ENCODE measurements at regions not wholly inside any gene's neighbourhood (a gene's known extent, or its start where the extent isn't known, plus 50 kb on each side); places are given as distances from the start of the nearest gene placed in this dataset.

- peak in 1 of 2 experiments; percentile 61 for DNase-seq (ENCODE audit: low read depth in 1 of 2, low spot score in 1 of 2)
- Histone ChIP-seq H3K4me3 (replicated peaks; ENCODE audit: insufficient read depth, low read length) (no peak overlapping the region), H3K27ac (replicated peaks) (no peak overlapping the region), H3K27me3 (ENCODE audit: insufficient read depth, poor library complexity, severe bottlenecking) (no peaks in the 10 kb centered on the region)
- TF ChIP-seq REST (IDR thresholded peaks at IDR 0.05; ENCODE audit: insufficient replicate concordance, low read depth) (no peak), POLR2AphosphoS5 (IDR thresholded peaks at IDR 0.05; ENCODE audit: low read depth) (no peak), CTCF (IDR thresholded peaks at IDR 0.05; ENCODE audit: insufficient read depth, low read length) (no peak), GABPA (IDR thresholded peaks at IDR 0.05; ENCODE audit: low read depth) (no peak), SPI1 (IDR thresholded peaks at IDR 0.05; ENCODE audit: borderline replicate concordance, low read depth) (peak; percentile 83)
These were observed 77.3 kb upstream of the CNTN1 start for GRCh38 chr12:40614923-40615322.

GRCh38 chr12:40615590-40615989 lies 76.6 kb upstream of the CNTN1 start:
- H3K27ac ChIP-seq (replicated peaks), result no peak overlapping the region
- no peaks in the 10 kb centered on the region for H3K27me3 ChIP-seq (ENCODE audit: insufficient read depth, poor library complexity, severe bottlenecking)
- DNase-seq (ENCODE audit: low read depth in 1 of 2, low spot score in 1 of 2), result no peak
- H3K4me3 ChIP-seq (replicated peaks; ENCODE audit: insufficient read depth, low read length), result no peak overlapping the region
- no peak for TF ChIP-seq GABPA (IDR thresholded peaks at IDR 0.05; ENCODE audit: low read depth)
- no peak for TF ChIP-seq REST (IDR thresholded peaks at IDR 0.05; ENCODE audit: insufficient replicate concordance, low read depth)
- TF ChIP-seq POLR2AphosphoS5 (IDR thresholded peaks at IDR 0.05; ENCODE audit: low read depth), result no peak
- no peak for TF ChIP-seq CTCF (IDR thresholded peaks at IDR 0.05; ENCODE audit: insufficient read depth, low read length)
- no peak for TF ChIP-seq SPI1 (IDR thresholded peaks at IDR 0.05; ENCODE audit: borderline replicate concordance, low read depth)

GRCh38 chr12:40616383-40616915 lies 75.8 kb upstream of the CNTN1 start:
- H3K4me3 ChIP-seq (replicated peaks; ENCODE audit: insufficient read depth, low read length), result no peak overlapping the region
- DNase-seq (ENCODE audit: low read depth in 1 of 2, low spot score in 1 of 2), result no peak
- H3K27ac ChIP-seq (replicated peaks), result no peak overlapping the region
- TF ChIP-seq CTCF (IDR thresholded peaks at IDR 0.05; ENCODE audit: insufficient read depth, low read length) (no peak), POLR2AphosphoS5 (IDR thresholded peaks at IDR 0.05; ENCODE audit: low read depth) (no peak), SPI1 (IDR thresholded peaks at IDR 0.05; ENCODE audit: borderline replicate concordance, low read depth) (no peak), REST (IDR thresholded peaks at IDR 0.05; ENCODE audit: insufficient replicate concordance, low read depth) (no peak), GABPA (IDR thresholded peaks at IDR 0.05; ENCODE audit: low read depth) (no peak)
- H3K27me3 ChIP-seq (ENCODE audit: insufficient read depth, poor library complexity, severe bottlenecking), result no peaks in the 10 kb centered on the region

Measured in HL-60 (cell line).